ENCODE measurements at regions not wholly inside any gene's neighbourhood (a gene's known extent, or its start where the extent isn't known, plus 50 kb on each side); places are given as distances from the start of the nearest gene placed in this dataset.

GRCh38 chr3:6282918-6283317 is 578.0 kb upstream of the GRM7 start:
- Histone ChIP-seq H3K4me1 (no peaks in the 10 kb centered on the region), H3K27me3 (no peaks in the 10 kb centered on the region), H3K9me3 (no peaks in the 10 kb centered on the region), H3K36me3 (no peaks in the 10 kb centered on the region), H3K4me3 (no peak overlapping the region), H3K27ac (no peak overlapping the region)
- no peak for DNase-seq (ENCODE audit: low spot score in 2 of 2)
- WGBS, 2 donors, result 63 to 66% methylated on average over 4 of the region's 4 CpGs
- TF ChIP-seq POLR2A (IDR thresholded peaks at IDR 0.05), result no peak
- TF ChIP-seq EP300 (IDR thresholded peaks at IDR 0.05), result no peak
- TF ChIP-seq CTCF (IDR thresholded peaks at IDR 0.05), result no peak

- WGBS, 2 donors, result 48 to 51% methylated on average over 5 of the region's 5 CpGs
- no peak overlapping the region for H3K4me3 ChIP-seq
- TF ChIP-seq EP300 (IDR thresholded peaks at IDR 0.05), result no peak
- TF ChIP-seq CTCF (IDR thresholded peaks at IDR 0.05), result no peak
- TF ChIP-seq POLR2A (IDR thresholded peaks at IDR 0.05), result no peak
These were observed 573.6 kb upstream of the GRM7 start for GRCh38 chr3:6287088-6287875.

GRCh38 chr3:6301626-6302025 is 559.3 kb upstream of the GRM7 start:
- no peak overlapping the region for H3K4me3 ChIP-seq
- TF ChIP-seq CTCF (IDR thresholded peaks at IDR 0.05) (no peak), POLR2A (IDR thresholded peaks at IDR 0.05) (no peak), EP300 (IDR thresholded peaks at IDR 0.05) (no peak)
- H3K27me3 ChIP-seq, result no peaks in the 10 kb centered on the region
- DNase-seq (ENCODE audit: low spot score in 2 of 2), result no peak
- no peak overlapping the region for H3K27ac ChIP-seq
- no peaks in the 10 kb centered on the region for H3K4me1 ChIP-seq
- no peaks in the 10 kb centered on the region for H3K36me3 ChIP-seq
- WGBS, 2 donors, result 69 to 77% methylated on average over 3 of the region's 3 CpGs
- peaks cover 0 to 32% (median 4%) of the 10 kb centered on the region in 4 donors for H3K9me3 ChIP-seq

More at GRCh38 chr3:6287088-6287875, 573.6 kb upstream of the GRM7 start:
- no peaks in the 10 kb centered on the region for H3K4me1 ChIP-seq
- H3K36me3 ChIP-seq, result no peaks in the 10 kb centered on the region
- no peak for DNase-seq (ENCODE audit: low spot score in 2 of 2)
- peaks cover 0 to 7% (median 0%) of the 10 kb centered on the region in 4 donors for H3K9me3 ChIP-seq
- H3K27me3 ChIP-seq, result no peaks in the 10 kb centered on the region
- H3K27ac ChIP-seq, result no peak overlapping the region

GRCh38 chr3:6315906-6316305 is 545.0 kb upstream of the GRM7 start:
- Histone ChIP-seq H3K4me3 (no peak overlapping the region), H3K4me1 (no peaks in the 10 kb centered on the region), H3K36me3 (no peaks in the 10 kb centered on the region), H3K27me3 (no peaks in the 10 kb centered on the region), H3K9me3 (no peaks in the 10 kb centered on the region), H3K27ac (no peak overlapping the region)
- WGBS, 2 donors, result 50 to 62% methylated on average over 4 of the region's 4 CpGs
- no peak for DNase-seq (ENCODE audit: low spot score in 2 of 2)
- TF ChIP-seq CTCF (IDR thresholded peaks at IDR 0.05) (no peak), EP300 (IDR thresholded peaks at IDR 0.05) (no peak), POLR2A (IDR thresholded peaks at IDR 0.05) (no peak)

- TF ChIP-seq POLR2A (IDR thresholded peaks at IDR 0.05) (no peak), EP300 (IDR thresholded peaks at IDR 0.05) (no peak), CTCF (IDR thresholded peaks at IDR 0.05) (no peak)
- 44 to 52% methylated on average over 3 of the region's 3 CpGs for WGBS, 2 donors
These were observed 538.9 kb upstream of the GRM7 start for GRCh38 chr3:6321999-6322398.

More at GRCh38 chr3:6321999-6322398, 538.9 kb upstream of the GRM7 start:
- no peak overlapping the region for H3K27ac ChIP-seq
- no peaks in the 10 kb centered on the region for H3K9me3 ChIP-seq
- no peaks in the 10 kb centered on the region for H3K4me1 ChIP-seq
- no peaks in the 10 kb centered on the region for H3K27me3 ChIP-seq
- no peak for DNase-seq (ENCODE audit: low spot score in 2 of 2)
- H3K4me3 ChIP-seq, result no peak overlapping the region
- no peaks in the 10 kb centered on the region for H3K36me3 ChIP-seq
